ENCODE measurements at regions not wholly inside any gene's neighbourhood (a gene's known extent, or its start where the extent isn't known, plus 50 kb on each side); places are given as distances from the start of the nearest gene placed in this dataset.

DNA sequence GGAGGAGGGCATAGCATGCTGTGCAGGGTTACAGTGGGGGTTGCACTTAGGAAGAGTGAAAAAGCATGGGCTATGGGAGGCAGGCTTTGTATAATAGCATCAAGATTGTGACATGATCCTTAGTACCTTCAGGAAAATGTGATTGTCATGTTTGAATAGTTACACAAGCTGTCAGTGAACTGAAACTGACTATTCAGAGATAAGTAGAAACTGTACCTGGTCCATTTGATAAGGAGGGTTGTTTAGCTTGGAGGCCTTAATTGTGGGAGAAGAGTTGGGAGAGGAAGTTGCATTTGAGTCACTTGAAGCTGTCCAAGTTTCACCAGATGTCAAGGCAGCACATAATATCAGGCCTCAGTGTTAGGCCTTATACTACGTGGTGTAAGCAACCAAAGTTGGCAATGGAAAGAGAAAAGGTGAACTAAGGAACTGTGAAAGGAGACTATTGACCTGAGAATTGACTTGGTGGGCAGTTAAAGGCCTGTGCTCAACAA, 85.0 kb downstream of the TEX13C start:
- H3K27ac Mint-ChIP-seq: no peak overlapping the region
- no peaks in the 10 kb centered on the region for H3K27me3 Mint-ChIP-seq (ENCODE audit: insufficient read depth, low read depth)
- H3K4me1 ChIP-seq: no peaks in the 10 kb centered on the region
- H3K36me3 ChIP-seq: no peaks in the 10 kb centered on the region
- no peak overlapping the region for H3K9ac ChIP-seq
- no peaks in the 10 kb centered on the region for H3K9me3 Mint-ChIP-seq
- H4K20me1 ChIP-seq (ENCODE audit: low read depth): no peaks in the 10 kb centered on the region
- H3K36me3 Mint-ChIP-seq: no peaks in the 10 kb centered on the region
- H2AFZ ChIP-seq (replicated peaks): no peak overlapping the region
- H3K27ac ChIP-seq: no peak overlapping the region
- no peak overlapping the region for H3K4me3 Mint-ChIP-seq
- no peaks in the 10 kb centered on the region for H3K79me2 ChIP-seq (ENCODE audit: low read depth)
- H3K27me3 ChIP-seq: no peaks in the 10 kb centered on the region
- no peak overlapping the region for H3K4me3 ChIP-seq
- TF ChIP-seq EZH2phosphoT487 (IDR thresholded peaks at IDR 0.05) (no peak), EZH2 (IDR thresholded peaks at IDR 0.05) (no peak)
- TF ChIP-seq, protein P1, sequence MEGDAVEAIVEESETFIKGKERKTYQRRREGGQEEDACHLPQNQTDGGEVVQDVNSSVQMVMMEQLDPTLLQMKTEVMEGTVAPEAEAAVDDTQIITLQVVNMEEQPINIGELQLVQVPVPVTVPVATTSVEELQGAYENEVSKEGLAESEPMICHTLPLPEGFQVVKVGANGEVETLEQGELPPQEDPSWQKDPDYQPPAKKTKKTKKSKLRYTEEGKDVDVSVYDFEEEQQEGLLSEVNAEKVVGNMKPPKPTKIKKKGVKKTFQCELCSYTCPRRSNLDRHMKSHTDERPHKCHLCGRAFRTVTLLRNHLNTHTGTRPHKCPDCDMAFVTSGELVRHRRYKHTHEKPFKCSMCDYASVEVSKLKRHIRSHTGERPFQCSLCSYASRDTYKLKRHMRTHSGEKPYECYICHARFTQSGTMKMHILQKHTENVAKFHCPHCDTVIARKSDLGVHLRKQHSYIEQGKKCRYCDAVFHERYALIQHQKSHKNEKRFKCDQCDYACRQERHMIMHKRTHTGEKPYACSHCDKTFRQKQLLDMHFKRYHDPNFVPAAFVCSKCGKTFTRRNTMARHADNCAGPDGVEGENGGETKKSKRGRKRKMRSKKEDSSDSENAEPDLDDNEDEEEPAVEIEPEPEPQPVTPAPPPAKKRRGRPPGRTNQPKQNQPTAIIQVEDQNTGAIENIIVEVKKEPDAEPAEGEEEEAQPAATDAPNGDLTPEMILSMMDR (IDR thresholded peaks at IDR 0.05): no peak
- no peak overlapping the region for H3K4me2 ChIP-seq
- DNase-seq (ENCODE audit: low spot score): no peak
- peaks cover 5% of the 10 kb centered on the region for H3K9me3 ChIP-seq (ENCODE audit: low read depth)
- H3F3A ChIP-seq (ENCODE audit: low read depth): no peaks in the 10 kb centered on the region
- H3K4me1 Mint-ChIP-seq: no peaks in the 10 kb centered on the region

DNA sequence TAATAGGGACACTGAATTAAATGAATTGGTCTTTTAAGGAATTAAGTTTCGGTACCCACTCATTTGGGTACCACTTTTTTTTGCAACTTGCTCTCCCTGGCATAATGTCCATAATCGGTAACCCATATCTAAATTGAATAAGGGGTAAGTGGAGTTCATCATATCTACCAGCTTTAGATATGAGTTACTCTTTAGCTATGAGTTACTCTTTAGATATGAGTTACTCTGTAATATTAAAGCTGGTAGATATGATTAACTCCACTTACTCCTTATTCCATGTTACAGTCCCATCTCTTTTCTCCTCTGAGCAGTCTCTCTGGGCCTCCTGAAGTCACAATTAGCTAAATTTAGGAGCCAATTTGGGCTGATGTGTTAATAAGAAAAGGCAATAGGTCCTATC, 85.7 kb downstream of the TEX13C start:
- no peaks in the 10 kb centered on the region for H3K4me1 ChIP-seq
- no peak overlapping the region for H2AFZ ChIP-seq (replicated peaks)
- H3K36me3 Mint-ChIP-seq: no peaks in the 10 kb centered on the region
- TF ChIP-seq EZH2phosphoT487 (IDR thresholded peaks at IDR 0.05) (no peak), EZH2 (IDR thresholded peaks at IDR 0.05) (no peak)
- TF ChIP-seq, protein P1 (IDR thresholded peaks at IDR 0.05): no peak
- H3K9me3 Mint-ChIP-seq: no peaks in the 10 kb centered on the region
- no peaks in the 10 kb centered on the region for H3K36me3 ChIP-seq
- H3K4me1 Mint-ChIP-seq: no peaks in the 10 kb centered on the region
- H4K20me1 ChIP-seq (ENCODE audit: low read depth): no peaks in the 10 kb centered on the region
- H3K27ac ChIP-seq: no peak overlapping the region
- no peaks in the 10 kb centered on the region for H3K79me2 ChIP-seq (ENCODE audit: low read depth)
- H3K4me3 Mint-ChIP-seq: no peak overlapping the region
- no peak overlapping the region for H3K4me2 ChIP-seq
- peaks cover 5% of the 10 kb centered on the region for H3K9me3 ChIP-seq (ENCODE audit: low read depth)
- no peak overlapping the region for H3K9ac ChIP-seq
- DNase-seq (ENCODE audit: low spot score): no peak
- no peaks in the 10 kb centered on the region for H3K27me3 ChIP-seq
- H3K27ac Mint-ChIP-seq: no peak overlapping the region
- no peak overlapping the region for H3K4me3 ChIP-seq
- no peaks in the 10 kb centered on the region for H3K27me3 Mint-ChIP-seq (ENCODE audit: insufficient read depth, low read depth)
- H3F3A ChIP-seq (ENCODE audit: low read depth): no peaks in the 10 kb centered on the region

DNA sequence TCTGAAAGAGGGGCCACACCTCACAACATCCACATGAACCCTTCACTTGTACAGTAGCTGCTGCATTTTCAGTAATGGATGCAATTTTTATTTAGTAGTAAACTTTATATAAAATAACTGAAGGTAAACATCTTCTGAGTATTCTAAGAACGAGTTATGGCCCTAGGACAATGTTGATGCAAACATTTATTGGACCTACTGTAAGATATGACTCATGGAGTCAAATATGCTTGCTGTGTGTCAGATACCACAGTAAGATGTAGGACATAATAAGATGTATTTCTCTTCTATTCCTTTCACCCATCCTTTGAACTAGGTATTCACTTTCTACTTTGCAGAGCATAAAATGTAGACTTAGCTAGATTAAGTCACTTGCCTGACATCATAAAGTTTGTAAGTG, 87.6 kb downstream of the TEX13C start:
- H3K36me3 ChIP-seq: no peaks in the 10 kb centered on the region
- no peak overlapping the region for H3K27ac Mint-ChIP-seq
- no peaks in the 10 kb centered on the region for H4K20me1 ChIP-seq (ENCODE audit: low read depth)
- peaks cover 5% of the 10 kb centered on the region for H3K9me3 ChIP-seq (ENCODE audit: low read depth)
- TF ChIP-seq, protein P1 (IDR thresholded peaks at IDR 0.05): no peak
- TF ChIP-seq EZH2phosphoT487 (IDR thresholded peaks at IDR 0.05): no peak
- TF ChIP-seq EZH2 (IDR thresholded peaks at IDR 0.05): no peak
- no peak overlapping the region for H3K4me3 ChIP-seq
- no peak overlapping the region for H2AFZ ChIP-seq (replicated peaks)
- no peak overlapping the region for H3K27ac ChIP-seq
- no peaks in the 10 kb centered on the region for H3F3A ChIP-seq (ENCODE audit: low read depth)
- no peaks in the 10 kb centered on the region for H3K4me1 Mint-ChIP-seq
- no peaks in the 10 kb centered on the region for H3K27me3 Mint-ChIP-seq (ENCODE audit: insufficient read depth, low read depth)
- H3K79me2 ChIP-seq (ENCODE audit: low read depth): no peaks in the 10 kb centered on the region
- H3K9ac ChIP-seq: no peak overlapping the region
- H3K36me3 Mint-ChIP-seq: no peaks in the 10 kb centered on the region
- no peaks in the 10 kb centered on the region for H3K4me1 ChIP-seq
- H3K4me2 ChIP-seq: no peak overlapping the region
- no peak overlapping the region for H3K4me3 Mint-ChIP-seq
- H3K9me3 Mint-ChIP-seq: no peaks in the 10 kb centered on the region
- DNase-seq (ENCODE audit: low spot score): no peak
- H3K27me3 ChIP-seq: no peaks in the 10 kb centered on the region

Data from neural progenitor cell (in vitro differentiated cells).